SH-SY5Y (cell line): ENCODE measurements at regions not wholly inside any gene's neighbourhood (a gene's known extent, or its start where the extent isn't known, plus 50 kb on each side); places are given as distances from the start of the nearest gene placed in this dataset.

Experiments used
- GATA2 ChIP-seq: IDR thresholded peaks from 2 replicates; pipeline ENCODE4 v1.6.1; 2011; ENCODE audit warnings: mild to moderate bottlenecking, low read depth, low read length
- GATA3 ChIP-seq: IDR thresholded peaks from 2 replicates; pipeline ENCODE4 v1.6.1; 2011; ENCODE audit warnings: low read depth, mild to moderate bottlenecking, low read length, moderate library complexity

- TF ChIP-seq GATA3 = no peak
- no peak for TF ChIP-seq GATA2
These were observed 72.7 kb upstream of the DPH5 start for GRCh38 chr1:101098327-101098726.

GRCh38 chr1:101089613-101090338 lies 64.2 kb upstream of the DPH5 start:
- TF ChIP-seq GATA3 (no peak), GATA2 (no peak)

GRCh38 chr1:101088431-101088830 lies 62.8 kb upstream of the DPH5 start:
- no peak for TF ChIP-seq GATA2
- no peak for TF ChIP-seq GATA3

- no peak for TF ChIP-seq GATA3
- no peak for TF ChIP-seq GATA2
These were observed 61.2 kb upstream of the DPH5 start for GRCh38 chr1:101086783-101087182.

GRCh38 chr1:101081496-101082488 lies 56.2 kb upstream of the DPH5 start:
- TF ChIP-seq GATA2 (no peak), GATA3 (no peak)

- TF ChIP-seq GATA3 (no peak), GATA2 (no peak)
These were observed 55.3 kb upstream of the DPH5 start for GRCh38 chr1:101080859-101081258.

GRCh38 chr1:101079341-101079740 lies 53.8 kb upstream of the DPH5 start:
- TF ChIP-seq GATA3 = no peak
- no peak for TF ChIP-seq GATA2

GRCh38 chr1:101077849-101078248 lies 52.3 kb upstream of the DPH5 start:
- no peak for TF ChIP-seq GATA3
- no peak for TF ChIP-seq GATA2

- TF ChIP-seq GATA3 (no peak), GATA2 (no peak)
These were observed 50.3 kb upstream of the DPH5 start for GRCh38 chr1:101075926-101076325.
